Uterus (tissue), 3 donors: ENCODE measurements at regions not wholly inside any gene's neighbourhood (a gene's known extent, or its start where the extent isn't known, plus 50 kb on each side); places are given as distances from the start of the nearest gene placed in this dataset.

ENCODE experiments used
- DNase-seq, 2 donors: peaks; one replicate each; pipeline ENCODE4 v3.0.0-alpha.2; 2019 to 2020
- H3K27ac ChIP-seq, 2 donors: fragments of 200-600 bp; sonication (generic); 1 replicate in 1 of 2; 2 replicates in 1 of 2; pipeline ENCODE4 v1.5.1; 2016 to 2018
- H3K27me3 ChIP-seq, 2 donors: fragments of 200-600 bp; sonication (generic); one replicate each; pipeline ENCODE4 v1.5.1; 2018 to 2019; ENCODE audit warnings: control low read depth in 1 of 2
- H3K36me3 ChIP-seq, 2 donors: fragments of 200-600 bp; sonication (generic); one replicate each; pipeline ENCODE4 v1.5.1; 2019; ENCODE audit warnings: control low read depth in 1 of 2
- H3K4me1 ChIP-seq, 2 donors: fragments of 200-600 bp; sonication (generic); one replicate each; pipeline ENCODE4 v1.5.1; 2018 to 2019; ENCODE audit warnings: control low read depth in 1 of 2
- H3K4me3 ChIP-seq, 2 donors: fragments of 200-600 bp; sonication (generic); 1 replicate in 1 of 2; 2 replicates in 1 of 2; pipeline ENCODE4 v1.5.1; 2018 to 2019; ENCODE audit warnings: mild to moderate bottlenecking in 1 of 2
- H3K9me3 ChIP-seq, 2 donors: fragments of 200-600 bp; sonication (generic); one replicate each; pipeline ENCODE4 v1.5.1; 2019; ENCODE audit warnings: control low read depth in 1 of 2
- POLR2A ChIP-seq, 2 donors: fragments of 450-650 bp; IDR thresholded peaks; one replicate each; pipeline ENCODE4 v1.6.1; 2016; ENCODE audit warnings: antibody characterized with exemption in 2 of 2, mild to moderate bottlenecking in 1 of 2, moderate library complexity in 1 of 2
- intact Hi-C: fragments of 100-400 bp; cut with DNase I; formaldehyde crosslinking; loops from one replicate; pipeline ENCODE4 v1.15.1; 2023; ENCODE audit warnings: low total_unique reads
- TF ChIP-seq, protein P1 (sequence below), 4 experiments: fragments of 200-600 bp in 2 of 4; fragments of 450-650 bp in 2 of 4; sonication (generic) in 2 of 4; IDR thresholded peaks; one replicate each; pipeline ENCODE4 v1.5.1; 2016 to 2019; ENCODE audit warnings: antibody characterized with exemption in 4 of 4, mild to moderate bottlenecking in 2 of 4, moderate library complexity in 1 of 4
- donor health status: DM: yes; HTN: yes; CAD: no.

DNA sequence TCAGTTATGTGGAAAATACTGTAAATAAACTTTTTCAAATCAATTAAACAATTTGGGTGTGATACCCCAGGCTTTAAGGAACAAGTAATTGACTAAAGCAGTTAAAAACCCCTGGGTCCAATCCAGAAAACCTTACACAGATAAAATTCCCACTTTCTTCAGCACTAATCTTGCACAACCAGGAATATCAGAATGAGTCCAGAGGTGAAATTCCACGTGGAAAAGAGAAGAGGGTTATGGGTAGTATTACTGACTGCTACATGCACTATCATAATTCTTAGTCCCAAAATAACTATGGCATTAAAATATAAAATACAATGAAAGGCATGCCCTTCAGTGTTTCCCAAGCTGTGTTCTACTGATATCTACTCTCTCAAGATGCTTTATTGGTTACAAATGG lies 135.7 kb upstream of the STEAP4 start:
- intact Hi-C loops = no loop called here
- H3K27ac ChIP-seq = no peak overlapping the region
- TF ChIP-seq, protein P1, sequence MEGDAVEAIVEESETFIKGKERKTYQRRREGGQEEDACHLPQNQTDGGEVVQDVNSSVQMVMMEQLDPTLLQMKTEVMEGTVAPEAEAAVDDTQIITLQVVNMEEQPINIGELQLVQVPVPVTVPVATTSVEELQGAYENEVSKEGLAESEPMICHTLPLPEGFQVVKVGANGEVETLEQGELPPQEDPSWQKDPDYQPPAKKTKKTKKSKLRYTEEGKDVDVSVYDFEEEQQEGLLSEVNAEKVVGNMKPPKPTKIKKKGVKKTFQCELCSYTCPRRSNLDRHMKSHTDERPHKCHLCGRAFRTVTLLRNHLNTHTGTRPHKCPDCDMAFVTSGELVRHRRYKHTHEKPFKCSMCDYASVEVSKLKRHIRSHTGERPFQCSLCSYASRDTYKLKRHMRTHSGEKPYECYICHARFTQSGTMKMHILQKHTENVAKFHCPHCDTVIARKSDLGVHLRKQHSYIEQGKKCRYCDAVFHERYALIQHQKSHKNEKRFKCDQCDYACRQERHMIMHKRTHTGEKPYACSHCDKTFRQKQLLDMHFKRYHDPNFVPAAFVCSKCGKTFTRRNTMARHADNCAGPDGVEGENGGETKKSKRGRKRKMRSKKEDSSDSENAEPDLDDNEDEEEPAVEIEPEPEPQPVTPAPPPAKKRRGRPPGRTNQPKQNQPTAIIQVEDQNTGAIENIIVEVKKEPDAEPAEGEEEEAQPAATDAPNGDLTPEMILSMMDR (IDR thresholded peaks at IDR 0.05) = no peak
- TF ChIP-seq POLR2A (IDR thresholded peaks at IDR 0.05) = no peak

DNA sequence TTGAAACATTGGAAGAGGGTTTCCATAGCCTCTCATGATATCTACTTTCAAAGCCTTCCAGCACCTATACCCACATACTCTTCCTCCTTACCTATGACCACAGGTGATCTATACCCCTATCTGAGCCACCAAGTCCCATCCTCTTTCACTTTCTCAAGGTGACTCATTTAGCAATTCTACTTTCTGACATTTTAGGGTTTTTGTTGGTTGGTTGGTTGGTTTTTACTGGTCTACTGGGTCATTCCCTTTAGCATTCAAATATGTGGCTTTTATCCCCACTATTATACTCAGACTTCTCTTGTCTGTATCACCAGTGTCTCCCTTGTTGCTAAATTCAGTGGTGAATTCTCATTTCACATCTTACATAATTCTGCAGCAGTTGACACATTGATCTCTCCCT lies 130.4 kb upstream of the STEAP4 start:
- Histone ChIP-seq H3K27ac (no peak overlapping the region), H3K9me3 (no peaks in the 10 kb centered on the region), H3K4me3 (no peak overlapping the region), H3K36me3 (no peaks in the 10 kb centered on the region), H3K27me3 (no peaks in the 10 kb centered on the region), H3K4me1 (no peaks in the 10 kb centered on the region)
- TF ChIP-seq, protein P1 (IDR thresholded peaks at IDR 0.05) = no peak
- TF ChIP-seq POLR2A (IDR thresholded peaks at IDR 0.05) = no peak
- DNase-seq = no peak
- intact Hi-C loops = no loop called here

More for the DNA sequence above, 135.7 kb upstream of the STEAP4 start:
- H3K9me3 ChIP-seq = no peaks in the 10 kb centered on the region
- no peak for DNase-seq
- no peaks in the 10 kb centered on the region for H3K27me3 ChIP-seq
- H3K4me1 ChIP-seq = no peaks in the 10 kb centered on the region
- H3K4me3 ChIP-seq = no peak overlapping the region
- H3K36me3 ChIP-seq = no peaks in the 10 kb centered on the region

DNA sequence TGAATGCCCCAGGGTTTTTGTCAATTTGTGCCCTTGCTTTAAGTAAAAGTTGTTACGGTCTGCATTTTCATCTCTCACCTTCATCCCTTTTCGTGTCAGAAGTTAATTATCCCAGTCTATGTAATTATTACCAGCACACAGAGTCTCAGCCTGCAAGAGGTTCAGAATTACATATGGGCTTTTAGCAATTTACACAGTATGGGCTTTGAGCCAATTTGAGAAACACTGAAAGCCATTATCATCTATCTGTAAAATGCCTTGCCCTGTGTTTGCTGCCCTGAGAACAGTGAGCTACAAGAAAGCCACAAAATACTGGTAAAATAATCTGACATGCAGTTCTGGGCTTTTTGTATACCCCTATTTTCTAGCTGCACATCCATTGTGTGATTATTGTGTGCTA lies 125.6 kb upstream of the STEAP4 start:
- Histone ChIP-seq H3K9me3 (no peaks in the 10 kb centered on the region), H3K27me3 (no peaks in the 10 kb centered on the region), H3K4me1 (no peaks in the 10 kb centered on the region), H3K4me3 (no peak overlapping the region), H3K27ac (no peak overlapping the region), H3K36me3 (no peaks in the 10 kb centered on the region)
- intact Hi-C loops = no loop called here
- TF ChIP-seq, protein P1 (IDR thresholded peaks at IDR 0.05) = no peak
- no peak for TF ChIP-seq POLR2A (IDR thresholded peaks at IDR 0.05)
- DNase-seq = no peak

DNA sequence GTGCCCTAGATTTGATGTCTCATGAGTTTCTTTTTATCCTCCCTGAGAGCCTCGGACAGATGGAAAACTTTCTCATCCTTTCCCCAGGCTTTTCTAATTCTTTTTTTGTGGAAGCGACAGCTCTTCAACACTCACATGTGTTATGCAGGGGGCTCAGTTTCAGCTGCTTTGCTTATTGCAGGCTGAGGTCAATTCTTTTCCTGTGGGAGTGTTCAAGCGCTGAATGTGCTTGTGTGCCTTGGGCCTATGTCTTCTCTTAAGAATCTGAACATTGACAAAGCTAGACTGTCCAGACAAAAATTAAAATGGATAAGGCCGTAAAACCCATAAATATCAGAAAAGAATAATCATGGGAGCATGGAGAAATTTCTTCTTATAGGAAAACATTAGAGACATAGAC lies 125.2 kb upstream of the STEAP4 start:
- intact Hi-C loops = no loop called here
- Histone ChIP-seq H3K4me3 (no peak overlapping the region), H3K27me3 (no peaks in the 10 kb centered on the region), H3K4me1 (no peaks in the 10 kb centered on the region), H3K36me3 (no peaks in the 10 kb centered on the region), H3K27ac (no peak overlapping the region), H3K9me3 (no peaks in the 10 kb centered on the region)
- DNase-seq = no peak
- TF ChIP-seq, protein P1 (IDR thresholded peaks at IDR 0.05) = no peak
- no peak for TF ChIP-seq POLR2A (IDR thresholded peaks at IDR 0.05)

DNA sequence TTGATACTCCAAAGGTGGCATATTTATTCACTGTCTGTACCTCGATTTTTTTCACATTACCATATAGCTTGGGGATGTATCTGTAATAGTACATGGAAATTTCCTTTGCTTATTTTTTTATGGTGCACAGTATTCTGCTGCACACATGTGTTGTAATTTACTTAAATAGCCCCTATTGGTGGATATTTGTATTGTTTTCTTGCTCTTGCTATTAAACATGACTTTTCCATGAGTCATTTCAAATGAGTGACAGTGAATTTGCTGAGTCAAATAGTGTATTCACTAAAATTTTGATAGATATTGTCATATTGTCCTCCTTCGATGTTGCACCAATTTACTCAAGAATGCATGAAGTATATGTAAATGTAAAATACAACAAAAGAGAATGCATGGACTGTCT lies 122.7 kb upstream of the STEAP4 start:
- TF ChIP-seq, protein P1 (IDR thresholded peaks at IDR 0.05) = no peak
- TF ChIP-seq POLR2A (IDR thresholded peaks at IDR 0.05) = no peak
- intact Hi-C loops = no loop called here
- DNase-seq = no peak

More for the DNA sequence above, 122.7 kb upstream of the STEAP4 start:
- Histone ChIP-seq H3K27ac (no peak overlapping the region), H3K27me3 (no peaks in the 10 kb centered on the region), H3K4me3 (no peak overlapping the region), H3K9me3 (no peaks in the 10 kb centered on the region), H3K36me3 (no peaks in the 10 kb centered on the region), H3K4me1 (no peaks in the 10 kb centered on the region)
